Natural killer cell (primary cell): ENCODE measurements at regions not wholly inside any gene's neighbourhood (a gene's known extent, or its start where the extent isn't known, plus 50 kb on each side); places are given as distances from the start of the nearest gene placed in this dataset.

Experiments used
- ATAC-seq, 3 donors: fragments of 150-1000 bp in 2 of 3; fragments of 200-7000 bp in 1 of 3; cut with Tn5 transposase; 1 replicate in 1 of 3; 2 replicates in 2 of 3; pipeline ENCODE4 v1.10.0; 2021; ENCODE audit warnings: mild to moderate bottlenecking in 2 of 3, moderate library complexity in 2 of 3
- DNase-seq, 2 donors: peaks; one replicate each; pipeline versions ENCODE4 v3.0.0 to v3.0.0-alpha.2; 2013 to 2021; ENCODE audit warnings: mixed read lengths in 1 of 2
- H3K27ac ChIP-seq: one replicate; pipeline ENCODE4 v1.5.1; 2013; ENCODE audit warnings: mild to moderate bottlenecking, low read length
- H3K27me3 ChIP-seq: one replicate; pipeline ENCODE4 v1.6.1; 2013; ENCODE audit warnings: low read length; ENCODE audit not compliant: control insufficient read depth, insufficient read depth
- H3K36me3 ChIP-seq: one replicate; pipeline ENCODE4 v1.6.1; 2013; ENCODE audit warnings: low read length; ENCODE audit not compliant: control insufficient read depth, insufficient read depth
- H3K4me1 ChIP-seq: one replicate; pipeline ENCODE4 v1.6.1; 2013; ENCODE audit warnings: low read length; ENCODE audit not compliant: control insufficient read depth, insufficient read depth
- H3K4me3 ChIP-seq: one replicate; pipeline ENCODE4 v1.5.1; 2013; ENCODE audit warnings: low read length
- H3K9me3 ChIP-seq: one replicate; pipeline ENCODE4 v1.6.1; 2013; ENCODE audit warnings: low read length; ENCODE audit not compliant: control insufficient read depth, insufficient read depth
- H3K27ac Mint-ChIP-seq, 2 donors: one replicate each; pipeline ENCODE4 v1.8.0; 2022; ENCODE audit warnings: mild to moderate bottlenecking in 2 of 2, mixed read lengths in 2 of 2, moderate library complexity in 1 of 2
- H3K27me3 Mint-ChIP-seq, 2 donors: one replicate each; pipeline ENCODE4 v1.8.0; 2022; ENCODE audit warnings: low read depth in 2 of 2, mixed read lengths in 2 of 2
- H3K36me3 Mint-ChIP-seq: one replicate; pipeline ENCODE4 v1.8.0; 2022; ENCODE audit warnings: mixed read lengths
- H3K4me1 Mint-ChIP-seq, 2 donors: one replicate each; pipeline ENCODE4 v1.8.0; 2022; ENCODE audit warnings: mixed read lengths in 2 of 2
- H3K4me3 Mint-ChIP-seq: one replicate; pipeline ENCODE4 v1.8.0; 2022; ENCODE audit warnings: mild to moderate bottlenecking, moderate library complexity, mixed read lengths
- H3K9me3 Mint-ChIP-seq, 2 donors: one replicate each; pipeline ENCODE4 v1.8.0; 2022; ENCODE audit warnings: mixed read lengths in 2 of 2
- CTCF ChIP-seq: fragments of 200-600 bp; IDR thresholded peaks from one replicate; pipeline ENCODE4 v1.8.0; 2022; ENCODE audit warnings: antibody characterized with exemption
- WGBS: methylation state at CpG from one replicate; pipeline ENCODE4 v1.1.7; 2013; ENCODE audit warnings: missing lambda C conversion rate; ENCODE audit not compliant: insufficient coverage; 5-methylcytosine and 5-hydroxymethylcytosine counted together
- intact Hi-C: fragments of 100-400 bp; cut with micrococcal nuclease; formaldehyde crosslinking; loops from one replicate; pipeline ENCODE4 v1.14.2; 2022

DNA sequence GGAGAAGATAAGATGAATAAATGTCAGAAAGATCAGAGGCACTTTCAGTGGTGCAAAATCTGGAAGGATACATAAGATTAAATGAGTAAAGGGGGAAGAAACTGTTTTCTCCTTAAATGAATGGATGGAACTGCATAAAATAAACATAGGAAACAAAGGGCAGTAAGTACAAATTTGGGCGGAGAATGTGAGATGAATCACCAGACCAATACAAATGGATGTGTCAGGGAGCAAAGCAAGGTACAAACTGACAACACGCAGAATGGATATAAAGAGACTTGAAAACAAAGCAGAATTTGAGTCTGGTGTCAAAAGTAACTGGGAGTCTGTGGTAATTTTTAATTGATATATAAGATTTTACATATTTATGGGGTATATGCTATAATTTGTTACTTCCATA, 175.3 kb upstream of the PCDH18 start:
- intact Hi-C loops, result no loop called here
- no peak for ATAC-seq
- H3K4me3 ChIP-seq, result no peak overlapping the region
- Mint-ChIP-seq H3K9me3 (peaks cover 15 to 19% of the 10 kb centered on the region in 2 donors), H3K4me1 (no peaks in the 10 kb centered on the region), H3K27me3 (no peaks in the 10 kb centered on the region), H3K4me3 (no peak overlapping the region), H3K27ac (no peak overlapping the region), H3K36me3 (no peaks in the 10 kb centered on the region)
- TF ChIP-seq CTCF, result no peak
- no peaks in the 10 kb centered on the region for H3K27me3 ChIP-seq
- WGBS, result 96% methylated on average over 2 of the region's 2 CpGs
- DNase-seq, result no peak
- no peak overlapping the region for H3K27ac ChIP-seq
- peaks cover 8% of the 10 kb centered on the region for H3K9me3 ChIP-seq
- no peaks in the 10 kb centered on the region for H3K4me1 ChIP-seq
- no peaks in the 10 kb centered on the region for H3K36me3 ChIP-seq

DNA sequence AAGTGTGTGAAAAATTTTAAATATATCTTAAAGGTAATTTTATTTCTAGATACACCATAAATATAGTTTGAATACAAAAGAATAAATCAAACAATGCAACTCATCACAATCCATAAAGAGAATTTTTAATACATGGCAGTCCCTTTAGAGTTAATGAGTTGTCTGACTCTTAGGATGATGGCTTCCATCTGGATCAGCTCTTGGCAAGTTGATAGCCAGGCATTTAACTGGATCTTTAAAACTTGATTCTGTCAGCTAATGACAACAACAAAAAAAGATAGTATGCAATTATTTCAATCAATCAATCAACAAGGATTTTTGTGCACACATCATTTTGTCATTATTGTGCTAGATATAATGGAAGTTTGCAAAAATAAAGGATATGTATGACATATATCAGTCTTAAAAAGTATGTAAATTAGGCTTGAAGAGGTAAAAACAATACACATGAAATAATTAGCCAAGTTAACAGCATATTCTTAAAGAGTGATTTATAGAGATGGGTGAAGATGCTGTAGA, 174.9 kb upstream of the PCDH18 start:
- no peak overlapping the region for H3K27ac ChIP-seq
- H3K4me3 ChIP-seq, result no peak overlapping the region
- H3K27me3 ChIP-seq, result no peaks in the 10 kb centered on the region
- ATAC-seq (no peak), DNase-seq (no peak)
- no peak for TF ChIP-seq CTCF
- H3K4me3 Mint-ChIP-seq, result no peak overlapping the region
- H3K27me3 Mint-ChIP-seq, result no peaks in the 10 kb centered on the region
- intact Hi-C loops, result no loop called here
- no peak overlapping the region for H3K27ac Mint-ChIP-seq
- peaks cover 15 to 16% of the 10 kb centered on the region in 2 donors for H3K9me3 Mint-ChIP-seq
- H3K4me1 ChIP-seq, result no peaks in the 10 kb centered on the region
- no peaks in the 10 kb centered on the region for H3K4me1 Mint-ChIP-seq
- peaks cover 8% of the 10 kb centered on the region for H3K9me3 ChIP-seq
- H3K36me3 ChIP-seq, result no peaks in the 10 kb centered on the region
- no peaks in the 10 kb centered on the region for H3K36me3 Mint-ChIP-seq

DNA sequence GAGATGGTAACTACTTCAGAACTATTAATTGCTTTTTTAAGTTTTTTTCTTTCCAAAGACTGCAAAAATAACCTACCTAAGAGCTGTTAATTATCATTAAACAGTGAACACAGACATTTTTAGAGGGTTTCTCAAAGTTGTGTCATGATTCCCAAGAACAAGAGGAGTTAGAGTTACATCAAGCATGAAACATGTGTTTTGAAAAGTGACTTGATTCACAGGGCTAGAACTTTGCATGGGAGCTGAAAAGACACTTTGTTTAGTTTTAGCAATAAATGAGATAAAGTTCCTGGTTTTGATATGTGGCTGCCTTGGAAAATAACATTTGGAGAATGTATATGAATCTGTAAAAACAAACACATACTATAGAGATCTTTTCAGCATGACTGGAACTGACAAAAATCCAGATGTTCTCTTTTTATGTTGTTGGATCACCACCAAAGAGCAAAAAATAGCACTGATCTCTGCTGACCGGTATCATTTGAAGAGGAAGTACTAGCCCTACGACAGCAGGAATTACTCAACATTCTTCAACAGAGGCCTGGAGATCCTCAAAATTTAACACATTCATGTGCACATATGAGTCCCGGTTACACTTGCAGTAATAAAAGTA, 173.0 kb upstream of the PCDH18 start:
- H3K4me3 ChIP-seq, result no peak overlapping the region
- Mint-ChIP-seq H3K27ac (no peak overlapping the region), H3K27me3 (no peaks in the 10 kb centered on the region), H3K4me3 (no peak overlapping the region), H3K4me1 (no peaks in the 10 kb centered on the region), H3K9me3 (peaks cover 16 to 18% of the 10 kb centered on the region in 2 donors), H3K36me3 (no peaks in the 10 kb centered on the region)
- 53% methylated on average over 3 of the region's 3 CpGs for WGBS
- TF ChIP-seq CTCF, result no peak
- DNase-seq (no peak), ATAC-seq (no peak)
- intact Hi-C loops, result no loop called here
- H3K36me3 ChIP-seq, result no peaks in the 10 kb centered on the region
- no peak overlapping the region for H3K27ac ChIP-seq
- H3K4me1 ChIP-seq, result no peaks in the 10 kb centered on the region
- no peaks in the 10 kb centered on the region for H3K27me3 ChIP-seq
- peaks cover 3% of the 10 kb centered on the region for H3K9me3 ChIP-seq

- Histone ChIP-seq H3K9me3 (peaks cover 3% of the 10 kb centered on the region), H3K4me1 (no peaks in the 10 kb centered on the region), H3K36me3 (no peaks in the 10 kb centered on the region), H3K4me3 (no peak overlapping the region), H3K27ac (no peak overlapping the region), H3K27me3 (no peaks in the 10 kb centered on the region)
- H3K27me3 Mint-ChIP-seq, result no peaks in the 10 kb centered on the region
- H3K4me1 Mint-ChIP-seq, result no peaks in the 10 kb centered on the region
- intact Hi-C loops, result no loop called here
- TF ChIP-seq CTCF, result no peak
- no peak overlapping the region for H3K4me3 Mint-ChIP-seq
- ATAC-seq (no peak), DNase-seq (no peak)
- H3K27ac Mint-ChIP-seq, result no peak overlapping the region
- H3K9me3 Mint-ChIP-seq, result peaks cover 19 to 22% of the 10 kb centered on the region in 2 donors
- H3K36me3 Mint-ChIP-seq, result no peaks in the 10 kb centered on the region
Observed at GRCh38 chr4:137703195-137703594, 170.9 kb upstream of the PCDH18 start.
